Progenitor cell of endocrine pancreas (in vitro differentiated cells): ENCODE measurements at regions not wholly inside any gene's neighbourhood (a gene's known extent, or its start where the extent isn't known, plus 50 kb on each side); places are given as distances from the start of the nearest gene placed in this dataset.

Source experiments
- DNase-seq: peaks from one replicate; pipeline ENCODE4 v3.0.0; 2021; ENCODE audit warnings: low spot score; ENCODE audit not compliant: unreplicated experiment
- H3K27ac Mint-ChIP-seq: 2 replicates; pipeline ENCODE4 v1.8.0; 2021; ENCODE audit warnings: mild to moderate bottlenecking, moderate library complexity, mixed read lengths
- H3K27me3 Mint-ChIP-seq: 2 replicates; pipeline ENCODE4 v1.8.0; 2021; ENCODE audit warnings: mixed read lengths
- H3K36me3 Mint-ChIP-seq: 2 replicates; pipeline ENCODE4 v1.8.0; 2022; ENCODE audit warnings: mixed read lengths; ENCODE audit not compliant: insufficient read depth
- H3K4me1 Mint-ChIP-seq: 2 replicates; pipeline ENCODE4 v1.8.0; 2021; ENCODE audit warnings: low read depth, mixed read lengths
- H3K4me3 Mint-ChIP-seq: 2 replicates; pipeline ENCODE4 v1.8.0; 2021; ENCODE audit warnings: low read depth, mild to moderate bottlenecking, moderate library complexity, mixed read lengths
- H3K9me3 Mint-ChIP-seq: 2 replicates; pipeline ENCODE4 v1.8.0; 2021; ENCODE audit warnings: low read depth, mixed read lengths
- CTCF ChIP-seq: fragments of 200-600 bp; sonication (generic); IDR thresholded peaks from one replicate; pipeline ENCODE4 v1.5.0; 2021; ENCODE audit warnings: antibody characterized with exemption, mild to moderate bottlenecking; ENCODE audit not compliant: unreplicated experiment

GRCh38 chr3:72150634-72151412 is 365.9 kb upstream of the PROK2 start:
- H3K36me3 Mint-ChIP-seq, result no peaks in the 10 kb centered on the region
- peaks cover 43% of the 10 kb centered on the region for H3K4me1 Mint-ChIP-seq
- peaks cover 3% of the 10 kb centered on the region for H3K9me3 Mint-ChIP-seq
- no peak for TF ChIP-seq CTCF
- H3K4me3 Mint-ChIP-seq, result no peak overlapping the region
- peaks cover 2% of the 10 kb centered on the region for H3K27me3 Mint-ChIP-seq
- no peak overlapping the region for H3K27ac Mint-ChIP-seq
- DNase-seq, result no peak

- Mint-ChIP-seq H3K4me1 (peaks cover 42% of the 10 kb centered on the region), H3K36me3 (no peaks in the 10 kb centered on the region), H3K27ac (peak overlapping the region; percentile 67), H3K27me3 (no peaks in the 10 kb centered on the region), H3K4me3 (no peak overlapping the region), H3K9me3 (peaks cover 3% of the 10 kb centered on the region)
- no peak for TF ChIP-seq CTCF
- DNase-seq, result no peak
Measured at GRCh38 chr3:72149645-72150300, 364.8 kb upstream of the PROK2 start.

GRCh38 chr3:72147600-72147999 is 362.7 kb upstream of the PROK2 start:
- H3K4me1 Mint-ChIP-seq, result peaks cover 44% of the 10 kb centered on the region
- no peak overlapping the region for H3K4me3 Mint-ChIP-seq
- H3K36me3 Mint-ChIP-seq, result no peaks in the 10 kb centered on the region
- no peak for TF ChIP-seq CTCF
- H3K9me3 Mint-ChIP-seq, result peaks cover 3% of the 10 kb centered on the region
- no peak for DNase-seq
- no peak overlapping the region for H3K27ac Mint-ChIP-seq
- no peaks in the 10 kb centered on the region for H3K27me3 Mint-ChIP-seq

GRCh38 chr3:72145506-72146380 is 360.8 kb upstream of the PROK2 start:
- H3K27me3 Mint-ChIP-seq, result no peaks in the 10 kb centered on the region
- peaks cover 3% of the 10 kb centered on the region for H3K9me3 Mint-ChIP-seq
- TF ChIP-seq CTCF, result no peak
- H3K4me3 Mint-ChIP-seq, result no peak overlapping the region
- H3K36me3 Mint-ChIP-seq, result no peaks in the 10 kb centered on the region
- no peak for DNase-seq
- H3K4me1 Mint-ChIP-seq, result peaks cover 27% of the 10 kb centered on the region
- no peak overlapping the region for H3K27ac Mint-ChIP-seq
